Ectodermal cell (in vitro differentiated cells): ENCODE measurements at regions not wholly inside any gene's neighbourhood (a gene's known extent, or its start where the extent isn't known, plus 50 kb on each side); places are given as distances from the start of the nearest gene placed in this dataset.

Source experiments
- H3K27ac ChIP-seq: 2 replicates; pipeline ENCODE4 v1.7.0; 2013; ENCODE audit warnings: mild to moderate bottlenecking, low read depth, low read length; ENCODE audit not compliant: insufficient read depth, poor library complexity, severe bottlenecking
- H3K27me3 ChIP-seq: 2 replicates; pipeline ENCODE4 v1.7.0; 2013; ENCODE audit warnings: mild to moderate bottlenecking, low read length; ENCODE audit not compliant: insufficient read depth, control insufficient read depth, poor library complexity, severe bottlenecking
- H3K36me3 ChIP-seq: one replicate; pipeline ENCODE4 v1.7.0; 2013; ENCODE audit warnings: low read length; ENCODE audit not compliant: control insufficient read depth, insufficient read depth
- H3K4me1 ChIP-seq: one replicate; pipeline ENCODE4 v1.7.0; 2013; ENCODE audit warnings: low read length; ENCODE audit not compliant: control insufficient read depth, insufficient read depth
- H3K4me3 ChIP-seq: 2 replicates; pipeline ENCODE4 v1.7.0; 2013; ENCODE audit warnings: low read depth, low read length, control low read depth; ENCODE audit not compliant: insufficient read depth
- H3K9me3 ChIP-seq: 2 replicates; pipeline ENCODE4 v1.7.0; 2013; ENCODE audit warnings: mild to moderate bottlenecking, low read length, moderate library complexity; ENCODE audit not compliant: control insufficient read depth
- WGBS, 2 experiments: methylation state at CpG; one replicate each; pipeline ENCODE4 v1.1.7; 2013; ENCODE audit warnings: missing lambda C conversion rate in 2 of 2; 5-methylcytosine and 5-hydroxymethylcytosine counted together

- no peak overlapping the region for H3K27ac ChIP-seq
- no peaks in the 10 kb centered on the region for H3K36me3 ChIP-seq
- H3K9me3 ChIP-seq: no peaks in the 10 kb centered on the region
- no peaks in the 10 kb centered on the region for H3K4me1 ChIP-seq
- no peak overlapping the region for H3K4me3 ChIP-seq
- WGBS, 2 experiments: 55 to 60% methylated on average over 1 of the region's 1 CpG
- no peaks in the 10 kb centered on the region for H3K27me3 ChIP-seq
These were observed 240.9 kb downstream of the BCAT1 start for GRCh38 chr12:24708043-24708442.

GRCh38 chr12:24707334-24707733 is 241.6 kb downstream of the BCAT1 start:
- H3K36me3 ChIP-seq: no peaks in the 10 kb centered on the region
- H3K4me3 ChIP-seq: no peak overlapping the region
- no peak overlapping the region for H3K27ac ChIP-seq
- H3K27me3 ChIP-seq: no peaks in the 10 kb centered on the region
- no peaks in the 10 kb centered on the region for H3K4me1 ChIP-seq
- H3K9me3 ChIP-seq: no peaks in the 10 kb centered on the region
- WGBS, 2 experiments: 90 to 97% methylated on average over 1 of the region's 1 CpG

GRCh38 chr12:24705741-24706358 is 243.1 kb downstream of the BCAT1 start:
- H3K27me3 ChIP-seq: no peaks in the 10 kb centered on the region
- no peak overlapping the region for H3K27ac ChIP-seq
- H3K4me3 ChIP-seq: no peak overlapping the region
- H3K36me3 ChIP-seq: no peaks in the 10 kb centered on the region
- no peaks in the 10 kb centered on the region for H3K4me1 ChIP-seq
- WGBS, 2 experiments: 90 to 97% methylated on average over 4 of the region's 4 CpGs
- H3K9me3 ChIP-seq: no peaks in the 10 kb centered on the region

GRCh38 chr12:24705216-24705615 is 243.7 kb downstream of the BCAT1 start:
- WGBS, 2 experiments: 72 to 75% methylated on average over 2 of the region's 2 CpGs
- Histone ChIP-seq H3K9me3 (no peaks in the 10 kb centered on the region), H3K4me3 (no peak overlapping the region), H3K27ac (no peak overlapping the region), H3K4me1 (no peaks in the 10 kb centered on the region), H3K36me3 (no peaks in the 10 kb centered on the region), H3K27me3 (no peaks in the 10 kb centered on the region)

GRCh38 chr12:24701343-24701742 is 247.6 kb downstream of the BCAT1 start:
- 95 to 100% methylated on average over 3 of the region's 3 CpGs for WGBS, 2 experiments
- Histone ChIP-seq H3K36me3 (no peaks in the 10 kb centered on the region), H3K4me3 (no peak overlapping the region), H3K9me3 (no peaks in the 10 kb centered on the region), H3K27ac (no peak overlapping the region), H3K4me1 (peaks cover 10% of the 10 kb centered on the region), H3K27me3 (no peaks in the 10 kb centered on the region)

GRCh38 chr12:24698972-24699371 is 249.9 kb downstream of the BCAT1 start:
- Histone ChIP-seq H3K4me3 (no peak overlapping the region), H3K9me3 (no peaks in the 10 kb centered on the region), H3K27ac (no peak overlapping the region), H3K36me3 (no peaks in the 10 kb centered on the region), H3K27me3 (no peaks in the 10 kb centered on the region), H3K4me1 (peaks cover 10% of the 10 kb centered on the region)
- WGBS, 2 experiments: 91 to 97% methylated on average over 2 of the region's 2 CpGs

- 67 to 79% methylated on average over 1 to 2 of the region's 2 CpGs for WGBS, 2 experiments
- peaks cover 10% of the 10 kb centered on the region for H3K4me1 ChIP-seq
- no peaks in the 10 kb centered on the region for H3K36me3 ChIP-seq
- H3K27ac ChIP-seq: peak overlapping the region; percentile 27
- H3K4me3 ChIP-seq: no peak overlapping the region
- H3K9me3 ChIP-seq: no peaks in the 10 kb centered on the region
- H3K27me3 ChIP-seq: no peaks in the 10 kb centered on the region
These were observed 251.1 kb downstream of the BCAT1 start for GRCh38 chr12:24697769-24698168.

- no peak overlapping the region for H3K4me3 ChIP-seq
- WGBS, 2 experiments: 80 to 88% methylated on average over 2 of the region's 2 CpGs
- peaks cover 3% of the 10 kb centered on the region for H3K9me3 ChIP-seq
- no peaks in the 10 kb centered on the region for H3K27me3 ChIP-seq
- H3K36me3 ChIP-seq: no peaks in the 10 kb centered on the region
- H3K27ac ChIP-seq: peak overlapping the region; percentile 27
- peaks cover 10% of the 10 kb centered on the region for H3K4me1 ChIP-seq
These were observed 251.6 kb downstream of the BCAT1 start for GRCh38 chr12:24697295-24697694.

GRCh38 chr12:24696800-24697199 is 252.1 kb downstream of the BCAT1 start:
- WGBS, 2 experiments: 90 to 94% methylated on average over 6 of the region's 6 CpGs
- Histone ChIP-seq H3K36me3 (no peaks in the 10 kb centered on the region), H3K27me3 (no peaks in the 10 kb centered on the region), H3K4me3 (no peak overlapping the region), H3K9me3 (peaks cover 3% of the 10 kb centered on the region), H3K27ac (no peak overlapping the region), H3K4me1 (peaks cover 10% of the 10 kb centered on the region)

GRCh38 chr12:24695657-24696329 is 253.1 kb downstream of the BCAT1 start:
- H3K9me3 ChIP-seq: peaks cover 3% of the 10 kb centered on the region
- peaks cover 10% of the 10 kb centered on the region for H3K4me1 ChIP-seq
- H3K36me3 ChIP-seq: no peaks in the 10 kb centered on the region
- H3K27ac ChIP-seq: no peak overlapping the region
- no peak overlapping the region for H3K4me3 ChIP-seq
- no peaks in the 10 kb centered on the region for H3K27me3 ChIP-seq
- WGBS, 2 experiments: 95% methylated on average over 3 of the region's 3 CpGs
